ENCODE measurements at regions not wholly inside any gene's neighbourhood (a gene's known extent, or its start where the extent isn't known, plus 50 kb on each side); places are given as distances from the start of the nearest gene placed in this dataset.
A peak's percentile ranks its signal among the peaks of the same experiment; 100 is the strongest.

- H3K36me3 Mint-ChIP-seq (ENCODE audit: low read depth), result no peaks in the 10 kb centered on the region
- H3K27me3 Mint-ChIP-seq (ENCODE audit: insufficient read depth), result no peaks in the 10 kb centered on the region
- peaks cover 11% of the 10 kb centered on the region for H3K9me3 Mint-ChIP-seq
- H3K4me1 Mint-ChIP-seq (ENCODE audit: low read depth), result no peaks in the 10 kb centered on the region
- DNase-seq, result no peak
- H3K27ac Mint-ChIP-seq, result no peak overlapping the region
- no peak overlapping the region for H3K4me3 Mint-ChIP-seq
- TF ChIP-seq CTCF (IDR thresholded peaks at IDR 0.05), result no peak
Observed at GRCh38 chrX:43328358-43328946, 327.6 kb upstream of the MAOA start.

DNA sequence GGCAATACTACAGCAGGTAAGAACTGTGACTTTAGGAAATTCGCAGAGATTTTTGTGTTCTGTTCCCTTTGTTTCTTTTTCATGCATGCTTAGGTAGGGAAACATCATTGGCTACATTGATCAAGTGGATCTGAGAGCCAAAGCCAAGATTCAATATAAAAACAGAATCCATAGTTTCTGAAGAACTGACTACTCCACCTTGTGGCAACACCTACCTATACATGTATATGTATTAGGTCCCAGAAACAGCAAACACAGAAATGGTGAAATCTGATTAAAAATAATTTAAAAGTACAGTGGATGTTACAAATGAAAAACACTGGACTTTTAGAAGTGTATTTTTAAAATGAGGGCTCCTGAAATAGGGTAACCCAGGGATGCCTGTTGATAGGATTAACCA, 322.6 kb upstream of the MAOA start:
- no peaks in the 10 kb centered on the region for H3K27me3 Mint-ChIP-seq (ENCODE audit: insufficient read depth)
- DNase-seq, result no peak
- no peak for TF ChIP-seq CTCF (IDR thresholded peaks at IDR 0.05)
- no peaks in the 10 kb centered on the region for H3K36me3 Mint-ChIP-seq (ENCODE audit: low read depth)
- peaks cover 4% of the 10 kb centered on the region; the same call in 1 of the 2 replicates for H3K9me3 Mint-ChIP-seq
- H3K4me1 Mint-ChIP-seq (ENCODE audit: low read depth), result no peaks in the 10 kb centered on the region
- no peak overlapping the region for H3K27ac Mint-ChIP-seq
- H3K4me3 Mint-ChIP-seq, result no peak overlapping the region

- no peak for DNase-seq
- peaks cover 4% of the 10 kb centered on the region for H3K9me3 Mint-ChIP-seq
- H3K4me1 Mint-ChIP-seq (ENCODE audit: low read depth), result no peaks in the 10 kb centered on the region
- no peaks in the 10 kb centered on the region for H3K27me3 Mint-ChIP-seq (ENCODE audit: insufficient read depth)
- H3K36me3 Mint-ChIP-seq (ENCODE audit: low read depth), result no peaks in the 10 kb centered on the region
- TF ChIP-seq CTCF (IDR thresholded peaks at IDR 0.05), result no peak
- H3K27ac Mint-ChIP-seq, result no peak overlapping the region
- H3K4me3 Mint-ChIP-seq, result no peak overlapping the region
Observed at GRCh38 chrX:43345166-43345565, 310.9 kb upstream of the MAOA start.

DNA sequence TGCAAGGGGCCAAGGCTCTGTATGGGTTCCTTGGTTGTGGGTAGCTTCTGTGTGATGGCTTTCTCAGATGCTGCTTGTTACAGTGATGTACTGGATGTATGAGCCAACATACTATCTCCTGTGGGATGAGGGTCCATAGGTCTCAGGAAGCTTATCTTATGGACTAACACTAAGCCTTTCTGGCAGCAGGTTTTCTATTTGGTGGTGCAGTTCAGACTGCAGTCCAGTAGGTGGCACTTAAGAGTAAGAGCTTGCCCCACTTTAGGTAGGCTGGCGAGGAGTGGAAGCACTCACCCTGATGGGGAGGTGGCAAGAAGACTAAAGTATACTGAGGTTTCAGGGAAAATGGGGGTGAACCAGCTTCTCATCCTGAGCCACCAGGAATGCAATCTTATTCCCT, 306.7 kb upstream of the MAOA start:
- Mint-ChIP-seq H3K36me3 (ENCODE audit: low read depth) (no peaks in the 10 kb centered on the region), H3K27ac (no peak overlapping the region), H3K9me3 (peaks cover 11% of the 10 kb centered on the region), H3K27me3 (ENCODE audit: insufficient read depth) (no peaks in the 10 kb centered on the region), H3K4me3 (no peak overlapping the region), H3K4me1 (ENCODE audit: low read depth) (no peaks in the 10 kb centered on the region)
- no peak for DNase-seq
- TF ChIP-seq CTCF (IDR thresholded peaks at IDR 0.05), result peak; percentile 31; the same call in 1 of the 2 replicates

GRCh38 chrX:43350935-43351334, 305.2 kb upstream of the MAOA start:
- Mint-ChIP-seq H3K9me3 (peaks cover 11% of the 10 kb centered on the region), H3K27ac (no peak overlapping the region), H3K4me1 (ENCODE audit: low read depth) (no peaks in the 10 kb centered on the region), H3K36me3 (ENCODE audit: low read depth) (no peaks in the 10 kb centered on the region), H3K4me3 (no peak overlapping the region), H3K27me3 (ENCODE audit: insufficient read depth) (no peaks in the 10 kb centered on the region)
- no peak for DNase-seq
- TF ChIP-seq CTCF (IDR thresholded peaks at IDR 0.05), result no peak

GRCh38 chrX:43357741-43358140, 298.4 kb upstream of the MAOA start:
- no peak for DNase-seq
- H3K9me3 Mint-ChIP-seq, result peaks cover 9% of the 10 kb centered on the region
- H3K36me3 Mint-ChIP-seq (ENCODE audit: low read depth), result no peaks in the 10 kb centered on the region
- no peak for TF ChIP-seq CTCF (IDR thresholded peaks at IDR 0.05)
- H3K4me3 Mint-ChIP-seq, result no peak overlapping the region
- H3K27ac Mint-ChIP-seq, result no peak overlapping the region
- no peaks in the 10 kb centered on the region; the same call in 1 of the 2 replicates for H3K27me3 Mint-ChIP-seq (ENCODE audit: insufficient read depth)
- H3K4me1 Mint-ChIP-seq (ENCODE audit: low read depth), result no peaks in the 10 kb centered on the region

Data from HFFc6 (cell line).